HepG2 (cell line): ENCODE measurements at regions not wholly inside any gene's neighbourhood (a gene's known extent, or its start where the extent isn't known, plus 50 kb on each side); places are given as distances from the start of the nearest gene placed in this dataset.

Experiments used
- ATAC-seq: fragments of 200-7000 bp; cut with Tn5 transposase; 3 replicates; pipeline ENCODE4 v1.9.1; 2020; ENCODE audit warnings: mild to moderate bottlenecking, moderate library complexity
- BruUV-seq: library from RNA; stranded (reverse); fragments of 400-500 nt; replicated peaks from 2 replicates; lab custom pipeline; 2021; lab: Mats Ljungman, UMichigan
- CTCF ChIA-PET: fragments of 300-600 bp; formaldehyde crosslinking; extraction: SDS; loops from one replicate; lab custom pipeline; 2021; ENCODE audit warnings: low total read pairs, inconsistent platforms, low intra/inter-chr PET ratio; lab: Yijun Ruan, JAX
- POLR2A ChIA-PET: fragments of 350-600 bp; sonication (Branson Sonifier 250); formaldehyde crosslinking; loops from one replicate; lab custom pipeline; 2020; ENCODE audit warnings: antibody characterized with exemption, inconsistent platforms; lab: Yijun Ruan, JAX
- DNase-seq: peaks from one replicate; pipeline ENCODE4 v3.0.0-alpha.2; 2015; ENCODE audit warnings: low spot score
- FAIRE-seq: peaks from 3 replicates; lab custom pipeline; 2011; peaks lifted over from hg19 to GRCh38; lab: Jason Lieb, UNC
- H2AFZ ChIP-seq: one replicate; pipeline ENCODE4 v1.6.1; 2011; ENCODE audit warnings: low read length, inconsistent platforms
- H3K27ac ChIP-seq: fragments of 300-600 bp; 3 replicates; pipeline ENCODE4 v1.8.0; 2011; ENCODE audit warnings: mixed run types, mild to moderate bottlenecking, mixed read lengths, low read length, inconsistent platforms; ENCODE audit not compliant: insufficient read depth; ENCODE audit errors: extremely low read length
- H3K27me3 ChIP-seq, 2 experiments: fragments of 200-600 bp in 1 of 2; 2 replicates in 1 of 2; 3 replicates in 1 of 2; pipeline versions ENCODE4 v1.6.0 to v1.8.0; 2011; ENCODE audit warnings: low read length in 2 of 2, mild to moderate bottlenecking in 2 of 2, moderate library complexity in 2 of 2, inconsistent platforms in 1 of 2; ENCODE audit not compliant: insufficient read depth in 2 of 2, control insufficient read depth in 1 of 2
- H3K36me3 ChIP-seq, 2 experiments: fragments of 200-600 bp in 1 of 2; replicated peaks in 1 of 2; 2 replicates in 1 of 2; 3 replicates in 1 of 2; pipeline versions ENCODE4 v1.5.1 to v1.8.0; 2011; ENCODE audit warnings: low read length in 2 of 2, inconsistent platforms in 1 of 2; ENCODE audit not compliant: insufficient read depth in 2 of 2, control insufficient read depth in 1 of 2
- H3K4me1 ChIP-seq: 2 replicates; pipeline ENCODE4 v1.5.1; 2012; ENCODE audit warnings: low read length, inconsistent platforms; ENCODE audit not compliant: insufficient read depth
- H3K4me2 ChIP-seq: 2 replicates; pipeline ENCODE4 v1.6.0; 2011; ENCODE audit warnings: low read depth, low read length, inconsistent platforms
- H3K4me3 ChIP-seq, 3 experiments: fragments of 200-600 bp in 1 of 3; sonication (generic), shearing (Covaris generic) in 1 of 3; replicated peaks in 1 of 3; 2 replicates each; pipeline ENCODE4 v1.5.1; 2011 to 2016; ENCODE audit warnings: low read length in 3 of 3, inconsistent platforms in 2 of 3, low read depth in 2 of 3, mild to moderate bottlenecking in 2 of 3, control low read depth in 1 of 3, mixed read lengths in 1 of 3; ENCODE audit not compliant: insufficient read depth in 1 of 3
- H3K79me2 ChIP-seq: one replicate; pipeline ENCODE4 v1.6.1; 2011; ENCODE audit warnings: low read length, inconsistent platforms; ENCODE audit not compliant: insufficient read depth
- H3K9ac ChIP-seq: 2 replicates; pipeline ENCODE4 v1.6.0; 2011; ENCODE audit warnings: mild to moderate bottlenecking, low read depth, low read length, inconsistent platforms; ENCODE audit not compliant: insufficient read depth
- H3K9me3 ChIP-seq: 2 replicates; pipeline ENCODE4 v1.5.1; 2012; ENCODE audit warnings: mild to moderate bottlenecking, low read length
- H4K20me1 ChIP-seq: 2 replicates; pipeline ENCODE4 v1.6.0; 2011; ENCODE audit warnings: inconsistent platforms, mild to moderate bottlenecking, low read length, moderate library complexity; ENCODE audit not compliant: insufficient read depth
- ATAD3A ChIP-seq: sonication (generic); formaldehyde crosslinking; IDR thresholded peaks from 2 replicates; pipeline ENCODE4 v1.4.0; 2020; ENCODE audit warnings: missing genetic modification reagents
- ATRX ChIP-seq: sonication (generic); formaldehyde crosslinking; IDR thresholded peaks from 2 replicates; pipeline ENCODE4 v1.4.0; 2020; ENCODE audit warnings: missing genetic modification reagents, borderline replicate concordance
- ETV6 ChIP-seq: sonication (generic); formaldehyde crosslinking; conservative IDR thresholded peaks from 2 replicates; pipeline ENCODE4 v1.4.0; 2020; ENCODE audit warnings: missing genetic modification reagents
- SMARCE1 ChIP-seq: fragments of 450-650 bp; IDR thresholded peaks from 2 replicates; pipeline ENCODE4 v1.6.1; 2017; ENCODE audit warnings: borderline replicate concordance
- ZNF124 ChIP-seq: sonication (generic); formaldehyde crosslinking; IDR thresholded peaks from 2 replicates; pipeline ENCODE4 v1.4.0; 2020; ENCODE audit warnings: missing genetic modification reagents
- ZNF597 ChIP-seq: sonication (generic); formaldehyde crosslinking; IDR thresholded peaks from 2 replicates; pipeline ENCODE4 v1.5.0; 2020; ENCODE audit warnings: missing genetic modification reagents
- ZNF674 ChIP-seq: sonication (generic); formaldehyde crosslinking; IDR thresholded peaks from 2 replicates; pipeline ENCODE4 v1.5.0; 2020; ENCODE audit warnings: low read depth, mild to moderate bottlenecking, missing genetic modification reagents
- WGBS: methylation state at CpG from one replicate; pipeline ENCODE4 v1.1.6; 2017; ENCODE audit warnings: low lambda C conversion rate; 5-methylcytosine and 5-hydroxymethylcytosine counted together
- in situ Hi-C: cut with HindIII; loops from 2 replicates; pipeline ENCODE4 v1.10.0; 2017; ENCODE audit warnings: low pct_unique_long_range_greater_than_20kb; ENCODE audit not compliant: extremely low pct_ligation_motif_present
- intact Hi-C: fragments of 100-400 bp; cut with micrococcal nuclease; formaldehyde crosslinking; loops from one replicate; pipeline ENCODE4 v1.10.0; 2022; ENCODE audit not compliant: unreplicated experiment
- TF ChIP-seq, protein P1 (sequence below): sonication (generic); formaldehyde crosslinking; IDR thresholded peaks from 2 replicates; pipeline ENCODE4 v1.4.0; 2020; ENCODE audit warnings: missing genetic modification reagents, low read depth, mild to moderate bottlenecking, borderline replicate concordance

DNA sequence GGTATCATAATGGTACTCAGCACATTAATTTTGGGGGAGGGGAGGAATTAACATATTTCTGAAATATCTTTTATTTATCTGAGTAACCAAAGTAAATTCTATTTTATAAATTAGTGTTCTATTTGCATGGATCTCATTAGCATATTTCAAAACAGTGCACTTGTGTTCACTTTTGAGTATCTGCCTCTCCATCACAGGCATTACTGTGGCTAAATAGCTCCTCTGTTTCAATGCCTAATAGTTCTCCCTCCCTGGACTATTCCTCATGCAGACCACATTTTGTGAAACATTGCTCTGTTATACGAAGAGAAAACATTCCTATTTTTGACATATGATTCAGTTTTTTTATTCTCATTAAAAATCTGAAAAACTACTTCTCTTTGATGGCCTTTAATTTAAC lies 1127.8 kb downstream of the TUSC7 start (continued):
- TF ChIP-seq ATAD3A (CRISPR knock-in tag) (no peak), ZNF597 (CRISPR knock-in tag) (no peak)
- TF ChIP-seq, protein P1, sequence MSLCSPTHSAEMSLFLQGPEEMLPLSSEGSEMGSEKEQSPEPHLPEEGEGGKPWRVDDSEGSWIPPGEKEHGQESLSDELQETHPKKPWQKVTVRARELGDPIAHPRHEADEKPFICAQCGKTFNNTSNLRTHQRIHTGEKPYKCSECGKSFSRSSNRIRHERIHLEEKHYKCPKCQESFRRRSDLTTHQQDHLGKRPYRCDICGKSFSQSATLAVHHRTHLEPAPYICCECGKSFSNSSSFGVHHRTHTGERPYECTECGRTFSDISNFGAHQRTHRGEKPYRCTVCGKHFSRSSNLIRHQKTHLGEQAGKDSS (CRISPR knock-in tag) = no peak

- ATAC-seq = no peak
- no TSS peak for BruUV-seq
- no peak for DNase-seq
- no peaks in the 10 kb centered on the region for H3K4me1 ChIP-seq
- H2AFZ ChIP-seq = no peak overlapping the region
- no peaks in the 10 kb centered on the region for H3K79me2 ChIP-seq
- WGBS = 5% methylated on average over 1 of the region's 1 CpG
- H3K4me3 ChIP-seq = no peak overlapping the region
- no peak for FAIRE-seq
- no peak overlapping the region for H3K4me2 ChIP-seq
- no peak overlapping the region for H3K27ac ChIP-seq
- no peaks in the 10 kb centered on the region for H3K36me3 ChIP-seq
- in situ Hi-C loops = no loop called here
- POLR2A ChIA-PET = no interaction called here
- TF ChIP-seq SMARCE1 (no peak), ZNF674 (CRISPR knock-in tag) (no peak), ETV6 (CRISPR knock-in tag) (no peak), ZNF124 (no peak), ATRX (no peak)
- TF ChIP-seq, all 625 proteins: peak for 0
- Histone ChIP-seq H4K20me1 (no peaks in the 10 kb centered on the region), H3K27me3 (no peaks in the 10 kb centered on the region), H3K9me3 (no peaks in the 10 kb centered on the region), H3K9ac (no peak overlapping the region)
- CTCF ChIA-PET = no interaction called here
- intact Hi-C loops = no loop called here
Measured at GRCh38 chr3:117842086-117842485, 1132.5 kb downstream of the TUSC7 start.
